ENCODE measurements at regions not wholly inside any gene's neighbourhood (a gene's known extent, or its start where the extent isn't known, plus 50 kb on each side); places are given as distances from the start of the nearest gene placed in this dataset.

- TF ChIP-seq CBX3 (IDR thresholded peaks at IDR 0.05; ENCODE audit: low read depth) (no peak), ATF3 (IDR thresholded peaks at IDR 0.05) (no peak), CTCF (IDR thresholded peaks at IDR 0.05 in 2 of 3, conservative IDR thresholded peaks at IDR 0.05 in 1 of 3; ENCODE audit: borderline replicate concordance in 1 of 3, insufficient read depth in 1 of 3, low read depth in 2 of 3, low read length in 2 of 3) (no peak)
Observed at GRCh38 chr1:74869702-74870101, 136.8 kb downstream of the TYW3 start.

Measured in HCT116 (cell line).